Liver (tissue), 8 donors: ENCODE measurements at regions not wholly inside any gene's neighbourhood (a gene's known extent, or its start where the extent isn't known, plus 50 kb on each side); places are given as distances from the start of the nearest gene placed in this dataset.

Experiments used
- DNase-seq: peaks from one replicate; pipeline ENCODE4 v3.0.0-alpha.2; 2017; ENCODE audit warnings: low spot score
- H3K27ac ChIP-seq, 2 donors: one replicate each; pipeline ENCODE4 v1.7.0; 2013; ENCODE audit warnings: inconsistent platforms in 2 of 2, low read length in 2 of 2, control low read depth in 1 of 2, low read depth in 1 of 2, mild to moderate bottlenecking in 1 of 2
- H3K27me3 ChIP-seq, 4 donors: one replicate each; pipeline versions ENCODE4 v1.6.1 to v1.7.0; 2013; ENCODE audit warnings: low read length in 3 of 4, inconsistent platforms in 1 of 4, mild to moderate bottlenecking in 1 of 4, moderate library complexity in 1 of 4; ENCODE audit not compliant: control insufficient read depth in 4 of 4, insufficient read depth in 4 of 4
- H3K36me3 ChIP-seq, 4 donors: one replicate each; pipeline versions ENCODE4 v1.6.1 to v1.7.0; 2013; ENCODE audit warnings: low read length in 3 of 4, mild to moderate bottlenecking in 3 of 4, low read depth in 1 of 4, moderate library complexity in 1 of 4; ENCODE audit not compliant: control insufficient read depth in 4 of 4, insufficient read depth in 3 of 4
- H3K4me1 ChIP-seq, 4 donors: one replicate each; pipeline versions ENCODE4 v1.6.1 to v1.7.0; 2013; ENCODE audit warnings: low read length in 3 of 4, mild to moderate bottlenecking in 3 of 4, moderate library complexity in 1 of 4; ENCODE audit not compliant: control insufficient read depth in 4 of 4, insufficient read depth in 4 of 4
- H3K4me3 ChIP-seq, 3 donors: one replicate each; pipeline versions ENCODE4 v1.6.1 to v1.7.0; 2013; ENCODE audit warnings: low read length in 3 of 3, control low read depth in 1 of 3, low read depth in 1 of 3, mild to moderate bottlenecking in 1 of 3
- H3K9ac ChIP-seq, 2 donors: one replicate each; pipeline ENCODE4 v1.7.0; 2013; ENCODE audit warnings: low read length in 2 of 2, mild to moderate bottlenecking in 2 of 2, moderate library complexity in 2 of 2, control low read depth in 1 of 2, low read depth in 1 of 2
- H3K9me3 ChIP-seq, 4 donors: one replicate each; pipeline versions ENCODE4 v1.6.1 to v1.7.0; 2013; ENCODE audit warnings: low read length in 3 of 4; ENCODE audit not compliant: control insufficient read depth in 4 of 4
- ATF3 ChIP-seq: IDR thresholded peaks from 2 replicates; pipeline ENCODE4 v1.6.1; 2016; ENCODE audit warnings: antibody characterized with exemption
- CTCF ChIP-seq: fragments of 150-350 bp; IDR thresholded peaks from 2 replicates; pipeline ENCODE4 v1.5.1; 2017; ENCODE audit warnings: improper control_type of control experiment, low read depth, low read length; ENCODE audit not compliant: missing input control
- FOXA1 ChIP-seq: IDR thresholded peaks from 2 replicates; pipeline ENCODE4 v1.6.1; 2016; ENCODE audit warnings: antibody characterized with exemption
- FOXA2 ChIP-seq: IDR thresholded peaks from 2 replicates; pipeline ENCODE4 v1.6.1; 2016; ENCODE audit warnings: antibody characterized with exemption
- GABPA ChIP-seq, 2 donors: IDR thresholded peaks in 1 of 2; conservative IDR thresholded peaks in 1 of 2; 2 replicates each; pipeline ENCODE4 v1.6.1; 2016; ENCODE audit warnings: antibody characterized with exemption in 2 of 2, mild to moderate bottlenecking in 1 of 2, moderate library complexity in 1 of 2
- HNF4A ChIP-seq, 2 donors: conservative IDR thresholded peaks; 2 replicates each; pipeline ENCODE4 v1.6.1; 2016; ENCODE audit warnings: antibody characterized with exemption in 2 of 2, mild to moderate bottlenecking in 2 of 2
- HNF4G ChIP-seq: IDR thresholded peaks from 2 replicates; pipeline ENCODE4 v1.6.1; 2016; ENCODE audit warnings: antibody characterized with exemption
- JUND ChIP-seq, 2 donors: IDR thresholded peaks; 2 replicates each; pipeline ENCODE4 v1.6.1; 2016; ENCODE audit warnings: antibody characterized with exemption in 2 of 2
- MAX ChIP-seq: IDR thresholded peaks from 2 replicates; pipeline ENCODE4 v1.6.1; 2016; ENCODE audit warnings: antibody characterized with exemption
- NR2F2 ChIP-seq: IDR thresholded peaks from 2 replicates; pipeline ENCODE4 v1.6.1; 2016; ENCODE audit warnings: antibody characterized with exemption
- RAD21 ChIP-seq, 2 donors: IDR thresholded peaks; 2 replicates each; pipeline ENCODE4 v1.6.1; 2016; ENCODE audit warnings: antibody characterized with exemption in 2 of 2, mild to moderate bottlenecking in 2 of 2
- REST ChIP-seq: IDR thresholded peaks from 2 replicates; pipeline ENCODE4 v1.6.1; 2016; ENCODE audit warnings: antibody characterized with exemption, mild to moderate bottlenecking
- SP1 ChIP-seq: IDR thresholded peaks from 2 replicates; pipeline ENCODE4 v1.6.1; 2018; ENCODE audit warnings: antibody characterized with exemption, mild to moderate bottlenecking
- TAF1 ChIP-seq: conservative IDR thresholded peaks from 2 replicates; pipeline ENCODE4 v1.6.1; 2016; ENCODE audit warnings: antibody characterized with exemption, mild to moderate bottlenecking
- ZBTB33 ChIP-seq: IDR thresholded peaks from 2 replicates; pipeline ENCODE4 v1.6.1; 2016; ENCODE audit warnings: antibody characterized with exemption
- WGBS: extraction: QIAGEN DNeasy Blood & Tissue Kit; methylation state at CpG from one replicate; pipeline ENCODE4 v1.1.7; 2013; 5-methylcytosine and 5-hydroxymethylcytosine counted together
- donor health status: healthy.
- donor health status: healthy.
- donor health status: healthy.
- donor health status: healthy.
- donor health status: healthy.

GRCh38 chr11:104422324-104422944 is 258.5 kb upstream of the PDGFD start:
- no peaks in the 10 kb centered on the region for H3K4me1 ChIP-seq
- no peaks in the 10 kb centered on the region for H3K9me3 ChIP-seq
- H3K27ac ChIP-seq: no peak overlapping the region
- TF ChIP-seq ZBTB33 (no peak), NR2F2 (no peak), MAX (no peak), FOXA2 (no peak), SP1 (no peak), JUND (IDR thresholded peaks at IDR 0.05) (no peak), TAF1 (no peak), GABPA (IDR thresholded peaks at IDR 0.05 in 1 of 2, conservative IDR thresholded peaks at IDR 0.05 in 1 of 2) (no peak), HNF4A (conservative IDR thresholded peaks at IDR 0.05) (no peak), CTCF (no peak), ATF3 (no peak), HNF4G (no peak), REST (no peak)
- no peaks in the 10 kb centered on the region for H3K27me3 ChIP-seq
- DNase-seq: no peak
- H3K4me3 ChIP-seq: no peak overlapping the region
- no peak overlapping the region for H3K9ac ChIP-seq
- 84% methylated on average over 23 of the region's 23 CpGs for WGBS
- no peaks in the 10 kb centered on the region for H3K36me3 ChIP-seq

- no peaks in the 10 kb centered on the region for H3K9me3 ChIP-seq
- H3K4me1 ChIP-seq: no peaks in the 10 kb centered on the region
- H3K27me3 ChIP-seq: no peaks in the 10 kb centered on the region
- no peak overlapping the region for H3K9ac ChIP-seq
- H3K36me3 ChIP-seq: no peaks in the 10 kb centered on the region
- no peak for DNase-seq
- no peak overlapping the region for H3K27ac ChIP-seq
- WGBS: 70% methylated on average over 2 of the region's 2 CpGs
- no peak overlapping the region for H3K4me3 ChIP-seq
- TF ChIP-seq HNF4A (conservative IDR thresholded peaks at IDR 0.05): no peak
- no peak for TF ChIP-seq FOXA1
- TF ChIP-seq RAD21 (IDR thresholded peaks at IDR 0.05): no peak
- no peak for TF ChIP-seq TAF1
- no peak for TF ChIP-seq REST
- no peak for TF ChIP-seq ZBTB33
- TF ChIP-seq SP1: no peak
- TF ChIP-seq CTCF: no peak
Measured at GRCh38 chr11:104410336-104410735, 246.4 kb upstream of the PDGFD start.
